WTC11 (cell line): ENCODE measurements at regions not wholly inside any gene's neighbourhood (a gene's known extent, or its start where the extent isn't known, plus 50 kb on each side); places are given as distances from the start of the nearest gene placed in this dataset.

ENCODE experiments used
- ATAC-seq: fragments of 200-7000 bp; cut with Tn5 transposase; 2 replicates; pipeline ENCODE4 v1.10.0; 2021; ENCODE audit warnings: mild to moderate bottlenecking, moderate library complexity
- CTCF ChIA-PET: fragments of 300-600 bp; sonication (Branson Sonifier 250); formaldehyde crosslinking; loops from one replicate; lab custom pipeline; 2021; ENCODE audit warnings: antibody characterized with exemption; lab: Charles Lee
- POLR2A ChIA-PET: fragments of 350-600 bp; sonication (Branson Sonifier 250); formaldehyde crosslinking; loops from one replicate; lab custom pipeline; 2021; ENCODE audit warnings: antibody characterized with exemption; lab: Charles Lee
- DNase-seq: peaks from one replicate; pipeline ENCODE4 v3.0.0; 2021; ENCODE audit warnings: low spot score
- H3K27ac Mint-ChIP-seq: 2 replicates; pipeline ENCODE4 v1.8.0; 2021; ENCODE audit warnings: mixed read lengths
- H3K27me3 Mint-ChIP-seq: 2 replicates; pipeline ENCODE4 v1.8.0; 2021; ENCODE audit warnings: low read depth, mild to moderate bottlenecking, moderate library complexity, mixed read lengths
- H3K36me3 Mint-ChIP-seq: 2 replicates; pipeline ENCODE4 v1.8.0; 2021; ENCODE audit warnings: mixed read lengths
- H3K4me1 Mint-ChIP-seq: 2 replicates; pipeline ENCODE4 v1.8.0; 2022; ENCODE audit warnings: mixed read lengths
- H3K4me3 Mint-ChIP-seq: 2 replicates; pipeline ENCODE4 v1.8.0; 2021; ENCODE audit warnings: mild to moderate bottlenecking, moderate library complexity, mixed read lengths
- H3K9me3 Mint-ChIP-seq: 2 replicates; pipeline ENCODE4 v1.8.0; 2021; ENCODE audit warnings: mixed read lengths
- EMX1 ChIP-seq: fragments of 250-450 bp; sonication (Bioruptor Pico); IDR thresholded peaks from 2 replicates; pipeline ENCODE4 v1.8.0; 2021; ENCODE audit warnings: mild to moderate bottlenecking
- GRHL2 ChIP-seq: fragments of 250-450 bp; sonication (Bioruptor Pico); IDR thresholded peaks from 2 replicates; pipeline ENCODE4 v1.8.0; 2022; ENCODE audit warnings: mild to moderate bottlenecking, moderate library complexity; ENCODE audit not compliant: insufficient replicate concordance, severe bottlenecking
- IRF2 ChIP-seq: sonication (generic); formaldehyde crosslinking; IDR thresholded peaks from 2 replicates; pipeline ENCODE4 v1.8.0; 2022; ENCODE audit warnings: low read depth, missing genetic modification reagents, borderline replicate concordance
- KAT7 ChIP-seq: sonication (generic); formaldehyde crosslinking; IDR thresholded peaks from 2 replicates; pipeline ENCODE4 v1.8.1; 2023; ENCODE audit warnings: missing genetic modification reagents, mild to moderate bottlenecking, borderline replicate concordance
- NFE2L1 ChIP-seq: sonication (generic); formaldehyde crosslinking; IDR thresholded peaks from 2 replicates; pipeline ENCODE4 v1.8.1; 2023; ENCODE audit warnings: missing genetic modification reagents
- NR2C2 ChIP-seq: sonication (generic); formaldehyde crosslinking; IDR thresholded peaks from 2 replicates; pipeline ENCODE4 v1.8.0; 2022; ENCODE audit warnings: mild to moderate bottlenecking, missing genetic modification reagents
- PRRX2 ChIP-seq: fragments of 250-450 bp; sonication (Bioruptor Pico); IDR thresholded peaks from 2 replicates; pipeline ENCODE4 v1.8.0; 2021; ENCODE audit warnings: mild to moderate bottlenecking
- RELA ChIP-seq: sonication (generic); formaldehyde crosslinking; IDR thresholded peaks from 2 replicates; pipeline ENCODE4 v1.8.1; 2022; ENCODE audit warnings: missing genetic modification reagents, mild to moderate bottlenecking, borderline replicate concordance
- SOX15 ChIP-seq: fragments of 250-450 bp; sonication (Bioruptor Pico); IDR thresholded peaks from 2 replicates; pipeline ENCODE4 v1.9.0; 2021; ENCODE audit warnings: mild to moderate bottlenecking
- TP53 ChIP-seq: sonication (generic); formaldehyde crosslinking; IDR thresholded peaks from 2 replicates; pipeline ENCODE4 v1.8.1; 2023; ENCODE audit warnings: mild to moderate bottlenecking, missing genetic modification reagents
- ZNF138 ChIP-seq: sonication (generic); formaldehyde crosslinking; conservative IDR thresholded peaks from 2 replicates; pipeline ENCODE4 v1.8.1; 2022; ENCODE audit warnings: mild to moderate bottlenecking, moderate library complexity, missing genetic modification reagents
- ZNF263 ChIP-seq: sonication (generic); formaldehyde crosslinking; IDR thresholded peaks from 2 replicates; pipeline ENCODE4 v1.8.1; 2022; ENCODE audit warnings: low read depth, mild to moderate bottlenecking, moderate library complexity, missing genetic modification reagents
- TF ChIP-seq, protein P1 (sequence below): sonication (generic); formaldehyde crosslinking; IDR thresholded peaks from 2 replicates; pipeline ENCODE4 v1.8.0; 2022; ENCODE audit warnings: mild to moderate bottlenecking, missing genetic modification reagents
- TF ChIP-seq, protein P2 (sequence below): sonication (generic); formaldehyde crosslinking; IDR thresholded peaks from 2 replicates; pipeline ENCODE4 v1.8.0; 2023; ENCODE audit warnings: mild to moderate bottlenecking, missing genetic modification reagents
- TF ChIP-seq, protein P3 (sequence below): sonication (generic); formaldehyde crosslinking; IDR thresholded peaks from 2 replicates; pipeline ENCODE4 v1.8.1; 2022; ENCODE audit warnings: mild to moderate bottlenecking, moderate library complexity, missing genetic modification reagents
- TF ChIP-seq, protein P4 (sequence below): fragments of 250-450 bp; sonication (Bioruptor Pico); conservative IDR thresholded peaks from 2 replicates; pipeline ENCODE4 v1.9.0; 2021; ENCODE audit warnings: mild to moderate bottlenecking

DNA sequence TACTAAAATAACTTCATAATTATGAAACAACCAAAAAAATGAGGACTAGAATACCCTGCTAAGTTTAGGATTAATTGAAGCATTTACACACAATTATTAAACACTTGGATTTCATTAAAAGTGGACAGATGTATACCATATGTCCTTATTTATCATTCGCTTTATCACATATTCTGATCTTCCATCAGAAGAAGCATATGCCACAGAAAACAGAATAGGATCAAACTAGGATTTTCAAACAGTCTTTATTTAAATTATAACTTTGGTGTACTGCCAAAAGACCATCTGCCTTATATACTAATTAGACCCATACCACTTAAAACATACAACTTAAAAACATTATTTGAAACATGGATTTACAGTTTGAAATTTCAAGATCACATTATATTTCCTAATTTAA lies 727.1 kb upstream of the KLHL1 start (continued):
- TF ChIP-seq, protein P1, sequence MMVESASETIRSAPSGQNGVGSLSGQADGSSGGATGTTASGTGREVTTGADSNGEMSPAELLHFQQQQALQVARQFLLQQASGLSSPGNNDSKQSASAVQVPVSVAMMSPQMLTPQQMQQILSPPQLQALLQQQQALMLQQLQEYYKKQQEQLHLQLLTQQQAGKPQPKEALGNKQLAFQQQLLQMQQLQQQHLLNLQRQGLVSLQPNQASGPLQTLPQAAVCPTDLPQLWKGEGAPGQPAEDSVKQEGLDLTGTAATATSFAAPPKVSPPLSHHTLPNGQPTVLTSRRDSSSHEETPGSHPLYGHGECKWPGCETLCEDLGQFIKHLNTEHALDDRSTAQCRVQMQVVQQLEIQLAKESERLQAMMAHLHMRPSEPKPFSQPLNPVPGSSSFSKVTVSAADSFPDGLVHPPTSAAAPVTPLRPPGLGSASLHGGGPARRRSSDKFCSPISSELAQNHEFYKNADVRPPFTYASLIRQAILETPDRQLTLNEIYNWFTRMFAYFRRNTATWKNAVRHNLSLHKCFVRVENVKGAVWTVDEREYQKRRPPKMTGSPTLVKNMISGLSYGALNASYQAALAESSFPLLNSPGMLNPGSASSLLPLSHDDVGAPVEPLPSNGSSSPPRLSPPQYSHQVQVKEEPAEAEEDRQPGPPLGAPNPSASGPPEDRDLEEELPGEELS (CRISPR knock-in tag), result no peak
- TF ChIP-seq SOX15 (CRISPR knock-in tag), result no peak
- TF ChIP-seq IRF2, result no peak

DNA sequence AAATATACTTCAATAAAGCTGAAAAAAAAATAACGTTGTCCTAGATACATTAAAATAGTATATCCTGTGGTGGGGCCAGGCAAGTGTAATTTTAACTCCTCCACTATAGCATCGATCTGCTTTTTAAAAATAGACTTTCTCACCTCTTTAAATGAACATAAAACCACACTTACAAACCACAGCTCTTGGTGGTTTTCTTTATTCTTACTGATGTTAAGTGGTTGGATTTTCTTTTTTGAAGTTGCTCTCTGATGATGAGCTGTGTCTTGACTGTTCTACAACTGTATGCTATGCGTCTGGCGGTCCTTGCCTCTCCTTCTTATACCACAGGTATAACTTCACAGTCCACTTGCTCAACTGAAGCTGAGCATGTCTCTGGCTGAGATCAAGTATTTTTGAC lies 721.5 kb upstream of the KLHL1 start:
- DNase-seq, result no peak
- ChIA-PET CTCF (no interaction called here), POLR2A (no interaction called here)
- Mint-ChIP-seq H3K27ac (no peak overlapping the region), H3K9me3 (no peaks in the 10 kb centered on the region), H3K36me3 (no peaks in the 10 kb centered on the region), H3K4me1 (no peaks in the 10 kb centered on the region)
- no peak for ATAC-seq
- TF ChIP-seq ZNF263 (CRISPR knock-in tag), result no peak
- TF ChIP-seq TP53, result no peak
- no peak for TF ChIP-seq RELA (CRISPR knock-in tag)
- no peak for TF ChIP-seq NFE2L1 (CRISPR knock-in tag)
- TF ChIP-seq, protein P2, sequence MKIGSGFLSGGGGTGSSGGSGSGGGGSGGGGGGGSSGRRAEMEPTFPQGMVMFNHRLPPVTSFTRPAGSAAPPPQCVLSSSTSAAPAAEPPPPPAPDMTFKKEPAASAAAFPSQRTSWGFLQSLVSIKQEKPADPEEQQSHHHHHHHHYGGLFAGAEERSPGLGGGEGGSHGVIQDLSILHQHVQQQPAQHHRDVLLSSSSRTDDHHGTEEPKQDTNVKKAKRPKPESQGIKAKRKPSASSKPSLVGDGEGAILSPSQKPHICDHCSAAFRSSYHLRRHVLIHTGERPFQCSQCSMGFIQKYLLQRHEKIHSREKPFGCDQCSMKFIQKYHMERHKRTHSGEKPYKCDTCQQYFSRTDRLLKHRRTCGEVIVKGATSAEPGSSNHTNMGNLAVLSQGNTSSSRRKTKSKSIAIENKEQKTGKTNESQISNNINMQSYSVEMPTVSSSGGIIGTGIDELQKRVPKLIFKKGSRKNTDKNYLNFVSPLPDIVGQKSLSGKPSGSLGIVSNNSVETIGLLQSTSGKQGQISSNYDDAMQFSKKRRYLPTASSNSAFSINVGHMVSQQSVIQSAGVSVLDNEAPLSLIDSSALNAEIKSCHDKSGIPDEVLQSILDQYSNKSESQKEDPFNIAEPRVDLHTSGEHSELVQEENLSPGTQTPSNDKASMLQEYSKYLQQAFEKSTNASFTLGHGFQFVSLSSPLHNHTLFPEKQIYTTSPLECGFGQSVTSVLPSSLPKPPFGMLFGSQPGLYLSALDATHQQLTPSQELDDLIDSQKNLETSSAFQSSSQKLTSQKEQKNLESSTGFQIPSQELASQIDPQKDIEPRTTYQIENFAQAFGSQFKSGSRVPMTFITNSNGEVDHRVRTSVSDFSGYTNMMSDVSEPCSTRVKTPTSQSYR (CRISPR knock-in tag), result no peak
- no peak for TF ChIP-seq ZNF138
- no peak for TF ChIP-seq KAT7 (CRISPR knock-in tag)
- TF ChIP-seq GRHL2, result no peak
- TF ChIP-seq EMX1 (CRISPR knock-in tag), result no peak
- TF ChIP-seq, protein P3, sequence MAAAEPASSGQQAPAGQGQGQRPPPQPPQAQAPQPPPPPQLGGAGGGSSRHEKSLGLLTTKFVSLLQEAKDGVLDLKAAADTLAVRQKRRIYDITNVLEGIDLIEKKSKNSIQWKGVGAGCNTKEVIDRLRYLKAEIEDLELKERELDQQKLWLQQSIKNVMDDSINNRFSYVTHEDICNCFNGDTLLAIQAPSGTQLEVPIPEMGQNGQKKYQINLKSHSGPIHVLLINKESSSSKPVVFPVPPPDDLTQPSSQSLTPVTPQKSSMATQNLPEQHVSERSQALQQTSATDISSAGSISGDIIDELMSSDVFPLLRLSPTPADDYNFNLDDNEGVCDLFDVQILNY, result no peak
- TF ChIP-seq, protein P4, sequence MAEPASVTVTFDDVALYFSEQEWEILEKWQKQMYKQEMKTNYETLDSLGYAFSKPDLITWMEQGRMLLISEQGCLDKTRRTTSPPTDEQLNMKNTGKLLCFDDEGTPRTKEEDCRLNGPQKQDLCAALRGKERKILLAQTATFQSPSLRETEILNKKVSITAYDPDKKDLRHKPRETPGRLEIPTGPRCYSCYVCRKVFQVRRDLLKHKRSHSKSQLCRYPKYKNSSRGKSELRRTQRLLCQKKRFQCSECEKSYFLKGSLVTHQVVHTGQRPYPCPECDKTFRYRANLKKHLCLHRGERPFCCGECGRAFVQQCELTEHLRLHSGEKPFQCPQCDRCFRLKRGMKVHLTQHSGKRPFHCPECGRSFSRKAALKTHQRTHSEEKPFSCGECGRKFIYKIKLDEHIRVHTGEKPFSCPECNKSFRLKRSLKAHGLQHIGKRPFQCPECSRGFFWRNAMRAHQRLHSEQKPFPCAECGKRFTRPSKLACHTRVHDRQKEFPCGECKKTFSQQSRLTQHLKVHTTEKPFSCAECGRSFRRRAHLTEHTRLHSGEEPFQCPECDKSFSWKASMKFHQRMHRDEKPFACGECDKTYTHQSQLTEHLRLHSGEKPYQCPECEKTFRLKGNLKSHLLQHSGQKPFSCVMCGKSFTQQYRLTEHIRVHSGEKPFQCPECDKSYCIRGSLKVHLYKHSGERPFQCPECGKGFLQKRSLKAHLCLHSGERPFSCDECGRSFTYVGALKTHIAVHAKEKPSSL (CRISPR knock-in tag), result no peak
- TF ChIP-seq PRRX2, result no peak
- TF ChIP-seq, all 79 proteins: peak for 0
- Mint-ChIP-seq H3K4me3 (no peak overlapping the region), H3K27me3 (no peaks in the 10 kb centered on the region; the same call in 1 of the 2 replicates)

DNA sequence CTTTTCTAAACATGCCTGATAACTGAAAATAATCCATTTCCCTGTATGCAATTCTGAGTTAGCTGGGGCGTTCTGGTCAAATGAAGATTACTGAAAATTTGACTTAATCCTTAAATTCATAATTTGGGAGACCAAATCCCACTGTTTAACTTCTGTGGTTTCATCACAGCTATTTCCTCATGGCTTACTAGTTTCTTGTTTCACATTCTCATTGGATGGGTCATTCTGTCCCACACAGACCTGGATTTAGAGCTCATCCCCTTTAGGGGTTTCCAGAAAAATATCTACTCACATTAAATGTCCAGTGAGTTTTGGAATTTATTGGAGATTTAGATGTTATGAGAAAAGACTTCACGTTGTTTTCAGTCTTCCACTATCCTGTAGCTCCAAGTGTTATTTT lies 709.3 kb upstream of the KLHL1 start:
- TF ChIP-seq NR2C2, result no peak
- TF ChIP-seq, all 79 proteins: peak for 0
- ATAC-seq, result no peak
- no peak overlapping the region for H3K27ac Mint-ChIP-seq
- no peaks in the 10 kb centered on the region for H3K36me3 Mint-ChIP-seq
- ChIA-PET POLR2A (no interaction called here), CTCF (no interaction called here)
- no peaks in the 10 kb centered on the region for H3K27me3 Mint-ChIP-seq
- no peak overlapping the region for H3K4me3 Mint-ChIP-seq
- 0 out of 2 replicates have a peak, but pooled peaks cover 9% of the 10 kb centered on the region for H3K9me3 Mint-ChIP-seq
- DNase-seq, result no peak
- peaks cover 14% of the 10 kb centered on the region for H3K4me1 Mint-ChIP-seq
